ENCODE measurements at regions not wholly inside any gene's neighbourhood (a gene's known extent, or its start where the extent isn't known, plus 50 kb on each side); places are given as distances from the start of the nearest gene placed in this dataset.

DNA sequence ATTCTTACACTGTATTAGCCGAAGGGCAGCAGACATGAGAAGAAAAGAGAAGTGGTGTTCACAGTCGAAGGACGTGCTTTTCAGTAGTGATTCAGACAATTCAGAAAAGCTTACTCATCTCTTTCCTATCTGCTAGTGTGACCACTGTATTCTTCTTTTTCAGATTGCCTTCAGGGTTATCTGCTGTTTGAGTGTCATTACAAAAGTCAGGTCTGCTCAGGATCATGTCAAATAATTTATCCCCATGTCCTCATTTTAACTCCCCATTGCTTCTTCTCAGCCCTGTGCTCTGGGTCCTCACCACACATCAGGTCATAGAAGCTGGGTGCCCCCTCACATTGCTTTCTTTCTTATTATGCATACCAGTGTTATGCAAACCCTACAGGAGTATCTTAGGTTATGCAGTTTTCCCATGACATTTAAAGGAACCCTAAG lies 394.0 kb downstream of the CETN3 start:
- no CpG with 5 or more reads among the region's 3 CpGs for WGBS, 2 experiments (ENCODE audit: extremely low coverage in 2 of 2, insufficient read length in 1 of 2)
- Histone ChIP-seq H3K14ac (replicated peaks; ENCODE audit: low read depth, low read length) (no peak overlapping the region), H3K4me2 (ENCODE audit: low read depth, low read length) (no peak overlapping the region), H3K9me1 (ENCODE audit: insufficient read depth, low read length) (no peaks in the 10 kb centered on the region), H3K27ac (ENCODE audit: insufficient read depth, low read length) (no peak overlapping the region), H2BK20ac (ENCODE audit: low read depth, low read length) (no peak overlapping the region), H2BK15ac (ENCODE audit: low read depth, low read length) (no peak overlapping the region), H3K79me1 (ENCODE audit: low read depth in 1 of 2, low read length in 2 of 2) (no peaks in the 10 kb centered on the region), H3K9ac (ENCODE audit: low read depth, low read length) (no peak overlapping the region), H2AK5ac (ENCODE audit: low read depth, low read length) (no peak overlapping the region), H3K18ac (ENCODE audit: low read depth, low read length) (no peak overlapping the region), H4K8ac (ENCODE audit: low read depth in 2 of 2, low read length in 2 of 2) (no peak overlapping the region), H2AFZ (replicated peaks; ENCODE audit: low read length, poor library complexity) (no peak overlapping the region), H2BK5ac (ENCODE audit: low read depth, low read length, poor library complexity, severe bottlenecking) (no peak overlapping the region), H3K4me3 (ENCODE audit: insufficient read depth, low read depth, low read length) (no peak overlapping the region), H3K23ac (ENCODE audit: low read depth, low read length) (no peak overlapping the region), H3K36me3 (ENCODE audit: control insufficient read depth, insufficient read depth, low read length) (no peaks in the 10 kb centered on the region), H3K9me3 (ENCODE audit: control insufficient read depth, insufficient read depth, low read length) (no peaks in the 10 kb centered on the region), H3K56ac (ENCODE audit: extremely low read depth, insufficient read depth, low read length) (no peak overlapping the region), H4K20me1 (ENCODE audit: insufficient read depth, low read length) (no peaks in the 10 kb centered on the region), H2BK120ac (ENCODE audit: low read depth, low read length) (no peak overlapping the region), H4K5ac (ENCODE audit: low read depth, low read length) (no peak overlapping the region), H4K91ac (ENCODE audit: insufficient read depth, low read depth, low read length) (no peak overlapping the region), H3K4me1 (ENCODE audit: control insufficient read depth, insufficient read depth, low read length) (no peaks in the 10 kb centered on the region), H3K4ac (ENCODE audit: low read depth, low read length) (no peak overlapping the region), H2AK9ac (replicated peaks; ENCODE audit: low read depth, low read length, poor library complexity) (no peak overlapping the region), H3K27me3 (ENCODE audit: control insufficient read depth, insufficient read depth, low read length) (no peaks in the 10 kb centered on the region)
- CTCF ChIA-PET, result no interaction called here
- BruUV-seq (replicated peaks), result no TSS peak
- dilution Hi-C loops (cut with HindIII; ENCODE audit: low sequenced_read_pairs, unreplicated experiment), result no loop called here
- in situ Hi-C loops (cut with MboI; ENCODE audit: low sequenced_read_pairs), result no loop called here
- intact Hi-C loops (cut with micrococcal nuclease), result no loop called here
- TF ChIP-seq FOS (IDR thresholded peaks at IDR 0.05; ENCODE audit: low read depth, low read length) (no peak), CEBPB (IDR thresholded peaks at IDR 0.05; ENCODE audit: low read depth, low read length) (no peak), MAFK (IDR thresholded peaks at IDR 0.05; ENCODE audit: low read depth, low read length) (no peak), MXI1 (IDR thresholded peaks at IDR 0.05; ENCODE audit: borderline replicate concordance, low read depth, low read length) (no peak), RCOR1 (IDR thresholded peaks at IDR 0.05; ENCODE audit: insufficient replicate concordance, low read length) (no peak), POLR2A (IDR thresholded peaks at IDR 0.05; ENCODE audit: low read depth, low read length) (no peak), BHLHE40 (IDR thresholded peaks at IDR 0.05; ENCODE audit: low read depth, low read length) (no peak)
- TF ChIP-seq, protein P1, sequence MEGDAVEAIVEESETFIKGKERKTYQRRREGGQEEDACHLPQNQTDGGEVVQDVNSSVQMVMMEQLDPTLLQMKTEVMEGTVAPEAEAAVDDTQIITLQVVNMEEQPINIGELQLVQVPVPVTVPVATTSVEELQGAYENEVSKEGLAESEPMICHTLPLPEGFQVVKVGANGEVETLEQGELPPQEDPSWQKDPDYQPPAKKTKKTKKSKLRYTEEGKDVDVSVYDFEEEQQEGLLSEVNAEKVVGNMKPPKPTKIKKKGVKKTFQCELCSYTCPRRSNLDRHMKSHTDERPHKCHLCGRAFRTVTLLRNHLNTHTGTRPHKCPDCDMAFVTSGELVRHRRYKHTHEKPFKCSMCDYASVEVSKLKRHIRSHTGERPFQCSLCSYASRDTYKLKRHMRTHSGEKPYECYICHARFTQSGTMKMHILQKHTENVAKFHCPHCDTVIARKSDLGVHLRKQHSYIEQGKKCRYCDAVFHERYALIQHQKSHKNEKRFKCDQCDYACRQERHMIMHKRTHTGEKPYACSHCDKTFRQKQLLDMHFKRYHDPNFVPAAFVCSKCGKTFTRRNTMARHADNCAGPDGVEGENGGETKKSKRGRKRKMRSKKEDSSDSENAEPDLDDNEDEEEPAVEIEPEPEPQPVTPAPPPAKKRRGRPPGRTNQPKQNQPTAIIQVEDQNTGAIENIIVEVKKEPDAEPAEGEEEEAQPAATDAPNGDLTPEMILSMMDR (conservative IDR thresholded peaks at IDR 0.05; ENCODE audit: low read depth, low read length), result no peak
- POLR2A ChIA-PET (ENCODE audit: unreplicated experiment), result no interaction called here
- ATAC-seq (ENCODE audit: low read depth), result peak; percentile 14; the same call in 1 of the 2 replicates
- DNase-seq, result peak; percentile 11
